Panc1 (cell line): ENCODE measurements at regions not wholly inside any gene's neighbourhood (a gene's known extent, or its start where the extent isn't known, plus 50 kb on each side); places are given as distances from the start of the nearest gene placed in this dataset.

Source experiments
- CTCF ChIP-seq: fragments of 450-650 bp; IDR thresholded peaks from 2 replicates; pipeline ENCODE4 v1.5.1; 2017; ENCODE audit warnings: mild to moderate bottlenecking
- POLR2AphosphoS5 ChIP-seq: IDR thresholded peaks from 2 replicates; pipeline ENCODE4 v1.6.1; 2012; ENCODE audit warnings: mild to moderate bottlenecking, low read depth, low read length, moderate library complexity

- TF ChIP-seq CTCF (no peak), POLR2AphosphoS5 (no peak)
Measured at GRCh38 chr20:51178153-51178552, 155.2 kb upstream of the KCNG1 start.
